ENCODE measurements at regions not wholly inside any gene's neighbourhood (a gene's known extent, or its start where the extent isn't known, plus 50 kb on each side); places are given as distances from the start of the nearest gene placed in this dataset.

DNA sequence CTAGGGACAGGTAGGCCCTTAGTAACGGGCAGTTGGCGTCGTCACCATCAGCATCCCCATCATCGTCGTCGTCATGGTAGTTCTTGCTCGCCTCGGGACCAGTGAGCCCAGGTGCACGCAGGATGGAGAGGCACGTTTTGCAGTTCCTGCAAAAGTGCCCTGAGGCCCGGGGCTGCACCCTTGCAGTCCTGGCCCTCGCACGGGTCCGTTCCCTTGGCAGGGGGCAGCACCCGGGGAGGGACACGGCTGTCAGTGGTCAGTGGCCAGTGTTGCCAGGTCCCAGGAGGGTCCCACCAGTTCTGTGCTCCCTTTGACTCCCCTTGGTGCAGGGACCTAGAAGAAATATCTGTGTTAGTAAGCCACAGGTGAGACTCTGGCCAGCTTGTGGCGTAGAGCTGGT is 243.9 kb upstream of the CIBAR2 start:
- no peaks in the 10 kb centered on the region for H3K36me3 ChIP-seq
- H3K9me3 ChIP-seq = peaks cover 0 to 6% (median 0%) of the 10 kb centered on the region in 12 donors
- ATAC-seq (no peak), DNase-seq (peak in 1 of 5 donors; percentile 47)
- no peak overlapping the region for H3K27ac ChIP-seq
- peaks cover 0 to 8% (median 0%) of the 10 kb centered on the region in 12 donors for H3K4me1 ChIP-seq
- no peak overlapping the region for H3K4me3 ChIP-seq
- intact Hi-C loops (cut with DNase I) = no loop called here
- 95 to 97% (median 96%) methylated on average over 15 to 17 of the region's 17 CpGs for WGBS, 4 donors
- TF ChIP-seq, protein P1, sequence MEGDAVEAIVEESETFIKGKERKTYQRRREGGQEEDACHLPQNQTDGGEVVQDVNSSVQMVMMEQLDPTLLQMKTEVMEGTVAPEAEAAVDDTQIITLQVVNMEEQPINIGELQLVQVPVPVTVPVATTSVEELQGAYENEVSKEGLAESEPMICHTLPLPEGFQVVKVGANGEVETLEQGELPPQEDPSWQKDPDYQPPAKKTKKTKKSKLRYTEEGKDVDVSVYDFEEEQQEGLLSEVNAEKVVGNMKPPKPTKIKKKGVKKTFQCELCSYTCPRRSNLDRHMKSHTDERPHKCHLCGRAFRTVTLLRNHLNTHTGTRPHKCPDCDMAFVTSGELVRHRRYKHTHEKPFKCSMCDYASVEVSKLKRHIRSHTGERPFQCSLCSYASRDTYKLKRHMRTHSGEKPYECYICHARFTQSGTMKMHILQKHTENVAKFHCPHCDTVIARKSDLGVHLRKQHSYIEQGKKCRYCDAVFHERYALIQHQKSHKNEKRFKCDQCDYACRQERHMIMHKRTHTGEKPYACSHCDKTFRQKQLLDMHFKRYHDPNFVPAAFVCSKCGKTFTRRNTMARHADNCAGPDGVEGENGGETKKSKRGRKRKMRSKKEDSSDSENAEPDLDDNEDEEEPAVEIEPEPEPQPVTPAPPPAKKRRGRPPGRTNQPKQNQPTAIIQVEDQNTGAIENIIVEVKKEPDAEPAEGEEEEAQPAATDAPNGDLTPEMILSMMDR (IDR thresholded peaks at IDR 0.05) = no peak
- TF ChIP-seq POLR2A (IDR thresholded peaks at IDR 0.05) = no peak
- no peaks in the 10 kb centered on the region for H3K27me3 ChIP-seq

GRCh38 chr16:85357323-85357722 is 245.1 kb upstream of the CIBAR2 start:
- intact Hi-C loops (cut with DNase I) = no loop called here
- no peak overlapping the region for H3K27ac ChIP-seq
- ATAC-seq = no peak
- peaks cover 0 to 13% (median 0%) of the 10 kb centered on the region in 12 donors for H3K4me1 ChIP-seq
- WGBS, 4 donors = 94 to 100% (median 96%) methylated on average over 5 to 12 of the region's 12 CpGs
- TF ChIP-seq, protein P1 (IDR thresholded peaks at IDR 0.05) = no peak
- TF ChIP-seq POLR2A (IDR thresholded peaks at IDR 0.05) = no peak
- peaks cover 0 to 6% (median 0%) of the 10 kb centered on the region in 12 donors for H3K9me3 ChIP-seq
- no peaks in the 10 kb centered on the region for H3K36me3 ChIP-seq
- DNase-seq = no peak
- H3K27me3 ChIP-seq = no peaks in the 10 kb centered on the region
- no peak overlapping the region for H3K4me3 ChIP-seq

GRCh38 chr16:85357924-85358505 is 245.7 kb upstream of the CIBAR2 start:
- H3K4me1 ChIP-seq = peaks cover 0 to 13% (median 0%) of the 10 kb centered on the region in 12 donors
- no peak overlapping the region for H3K27ac ChIP-seq
- ATAC-seq = no peak
- H3K9me3 ChIP-seq = peaks cover 0 to 3% (median 0%) of the 10 kb centered on the region in 12 donors
- H3K27me3 ChIP-seq = no peaks in the 10 kb centered on the region
- WGBS, 4 donors = 94 to 98% (median 95%) methylated on average over 11 to 17 of the region's 17 CpGs
- H3K4me3 ChIP-seq = no peak overlapping the region
- DNase-seq = no peak
- H3K36me3 ChIP-seq = no peaks in the 10 kb centered on the region
- intact Hi-C loops (cut with DNase I) = no loop called here
- no peak for TF ChIP-seq POLR2A (IDR thresholded peaks at IDR 0.05)
- TF ChIP-seq, protein P1 (IDR thresholded peaks at IDR 0.05) = no peak

- Histone ChIP-seq H3K9me3 (peaks cover 0 to under 1% (median 0%) of the 10 kb centered on the region in 12 donors), H3K4me1 (peaks cover 0 to 13% (median 0%) of the 10 kb centered on the region in 12 donors), H3K36me3 (no peaks in the 10 kb centered on the region), H3K27me3 (no peaks in the 10 kb centered on the region), H3K4me3 (no peak overlapping the region), H3K27ac (no peak overlapping the region)
- no peak for TF ChIP-seq POLR2A (IDR thresholded peaks at IDR 0.05)
- TF ChIP-seq, protein P1 (IDR thresholded peaks at IDR 0.05) = no peak
- DNase-seq (no peak), ATAC-seq (no peak)
- WGBS, 4 donors = 88 to 97% (median 93%) methylated on average over 8 to 10 of the region's 10 CpGs
- intact Hi-C loops (cut with DNase I) = no loop called here
Measured at GRCh38 chr16:85358704-85359146, 246.5 kb upstream of the CIBAR2 start.

Measured in heart left ventricle (tissue), 16 donors.